Gastroesophageal sphincter (tissue), 3 donors: ENCODE measurements at regions not wholly inside any gene's neighbourhood (a gene's known extent, or its start where the extent isn't known, plus 50 kb on each side); places are given as distances from the start of the nearest gene placed in this dataset.

Source experiments
- EP300 ChIP-seq: sonication (generic); formaldehyde crosslinking; IDR thresholded peaks from one replicate; pipeline ENCODE4 v1.6.1; 2017; ENCODE audit warnings: antibody characterized with exemption, mild to moderate bottlenecking
- POLR2A ChIP-seq, 2 donors: fragments of 450-650 bp; IDR thresholded peaks; one replicate each; pipeline ENCODE4 v1.6.1; 2017; ENCODE audit warnings: antibody characterized with exemption in 2 of 2, mild to moderate bottlenecking in 2 of 2, moderate library complexity in 1 of 2
- POLR2AphosphoS5 ChIP-seq: sonication (generic); formaldehyde crosslinking; IDR thresholded peaks from one replicate; pipeline ENCODE4 v1.6.1; 2017; ENCODE audit warnings: antibody characterized with exemption
- TF ChIP-seq, protein P1 (sequence below), 4 experiments: fragments of 200-600 bp in 2 of 4; fragments of 450-650 bp in 2 of 4; sonication (generic) in 1 of 4; IDR thresholded peaks; one replicate each; pipeline ENCODE4 v1.5.1; 2017 to 2019; ENCODE audit warnings: antibody characterized with exemption in 4 of 4, mild to moderate bottlenecking in 2 of 4, moderate library complexity in 2 of 4

DNA sequence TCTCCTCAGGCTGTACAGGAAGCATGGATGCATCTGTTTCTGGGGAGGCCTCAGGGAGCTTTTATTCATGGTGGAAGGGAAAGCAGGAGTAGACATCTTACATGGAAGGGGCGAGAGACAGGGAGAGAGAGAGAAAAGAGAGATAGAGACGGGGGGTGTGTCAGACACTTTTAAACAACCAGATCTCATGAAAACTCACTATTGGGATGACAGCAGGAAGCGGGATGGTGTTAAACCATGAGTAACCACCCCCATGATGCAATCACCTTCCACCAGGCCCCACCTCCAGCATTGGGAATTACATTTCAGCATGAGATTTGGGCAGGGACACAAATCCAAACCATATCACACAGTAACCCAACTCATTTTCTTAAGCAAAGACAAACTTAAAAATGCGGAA, 110.0 kb upstream of the EEA1 start:
- no peak for TF ChIP-seq EP300
- TF ChIP-seq POLR2AphosphoS5 = no peak
- TF ChIP-seq, protein P1, sequence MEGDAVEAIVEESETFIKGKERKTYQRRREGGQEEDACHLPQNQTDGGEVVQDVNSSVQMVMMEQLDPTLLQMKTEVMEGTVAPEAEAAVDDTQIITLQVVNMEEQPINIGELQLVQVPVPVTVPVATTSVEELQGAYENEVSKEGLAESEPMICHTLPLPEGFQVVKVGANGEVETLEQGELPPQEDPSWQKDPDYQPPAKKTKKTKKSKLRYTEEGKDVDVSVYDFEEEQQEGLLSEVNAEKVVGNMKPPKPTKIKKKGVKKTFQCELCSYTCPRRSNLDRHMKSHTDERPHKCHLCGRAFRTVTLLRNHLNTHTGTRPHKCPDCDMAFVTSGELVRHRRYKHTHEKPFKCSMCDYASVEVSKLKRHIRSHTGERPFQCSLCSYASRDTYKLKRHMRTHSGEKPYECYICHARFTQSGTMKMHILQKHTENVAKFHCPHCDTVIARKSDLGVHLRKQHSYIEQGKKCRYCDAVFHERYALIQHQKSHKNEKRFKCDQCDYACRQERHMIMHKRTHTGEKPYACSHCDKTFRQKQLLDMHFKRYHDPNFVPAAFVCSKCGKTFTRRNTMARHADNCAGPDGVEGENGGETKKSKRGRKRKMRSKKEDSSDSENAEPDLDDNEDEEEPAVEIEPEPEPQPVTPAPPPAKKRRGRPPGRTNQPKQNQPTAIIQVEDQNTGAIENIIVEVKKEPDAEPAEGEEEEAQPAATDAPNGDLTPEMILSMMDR (IDR thresholded peaks at IDR 0.05) = no peak
- no peak for TF ChIP-seq POLR2A (IDR thresholded peaks at IDR 0.05)
